GM19455 (cell line): ENCODE measurements at regions not wholly inside any gene's neighbourhood (a gene's known extent, or its start where the extent isn't known, plus 50 kb on each side); places are given as distances from the start of the nearest gene placed in this dataset.

Experiments used
- ATAC-seq: cut with Tn5 transposase; IDR thresholded peaks from one replicate; pipeline ENCODE4 v1.9.1; 2021; ENCODE audit not compliant: unreplicated experiment

- no peak for ATAC-seq
Measured at GRCh38 chr3:17995769-17996168, 253.3 kb upstream of the TBC1D5 start.

GRCh38 chr3:17994167-17994566 is 251.7 kb upstream of the TBC1D5 start:
- no peak for ATAC-seq

DNA sequence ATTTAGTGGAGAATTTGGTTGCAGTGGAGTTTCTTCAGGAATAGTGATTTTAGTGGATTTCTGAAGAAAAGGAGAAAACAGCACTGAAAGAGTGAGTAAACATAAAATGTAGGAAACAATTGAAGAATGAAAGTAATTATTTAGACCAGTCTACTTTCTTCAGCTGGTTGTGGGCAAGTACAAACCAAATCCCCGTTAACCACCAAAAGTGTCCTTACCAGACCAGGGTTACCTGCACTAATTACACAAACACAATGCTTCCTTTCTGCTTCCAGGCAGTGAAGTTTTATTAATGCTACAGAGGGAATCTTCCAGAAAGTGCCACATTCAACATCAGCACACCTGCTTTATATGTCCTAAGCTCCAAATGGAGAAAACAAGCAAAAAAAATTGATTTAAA is 248.0 kb upstream of the TBC1D5 start:
- ATAC-seq: no peak

- no peak for ATAC-seq
Measured at GRCh38 chr3:17986348-17986816, 244.0 kb upstream of the TBC1D5 start.

DNA sequence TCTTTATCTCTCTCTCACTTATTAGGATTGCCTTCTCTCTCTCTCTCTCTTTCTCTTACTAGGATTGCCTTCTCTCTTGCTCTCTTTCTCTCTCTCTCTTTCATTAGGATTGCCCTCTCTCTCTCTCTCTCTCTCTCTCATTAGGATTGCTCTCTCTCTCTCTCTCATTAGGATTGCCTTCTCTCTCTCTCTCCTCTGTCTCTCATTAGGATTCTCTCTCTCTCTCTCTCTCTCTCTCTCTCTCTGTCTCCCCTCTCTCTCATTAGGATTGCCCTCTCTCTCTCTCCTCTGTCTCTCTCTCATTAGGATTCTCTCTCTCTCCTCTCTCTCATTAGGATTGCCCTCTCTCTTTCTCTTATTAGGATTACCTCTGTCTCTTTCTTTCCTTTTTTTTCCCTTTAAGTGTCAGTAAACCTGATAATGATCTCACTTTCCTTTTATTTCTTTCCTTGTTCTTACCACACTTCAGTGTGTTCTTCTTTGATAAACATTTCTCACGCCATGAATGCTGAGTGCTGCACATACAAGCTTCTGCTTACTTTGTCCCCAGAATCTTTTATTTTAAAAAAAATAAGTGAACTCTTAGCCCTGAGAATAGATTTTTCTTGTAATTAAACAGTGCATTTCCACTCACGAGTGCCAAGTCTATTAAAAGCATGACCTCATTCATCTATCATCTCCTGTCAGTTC is 243.4 kb upstream of the TBC1D5 start:
- ATAC-seq: no peak

DNA sequence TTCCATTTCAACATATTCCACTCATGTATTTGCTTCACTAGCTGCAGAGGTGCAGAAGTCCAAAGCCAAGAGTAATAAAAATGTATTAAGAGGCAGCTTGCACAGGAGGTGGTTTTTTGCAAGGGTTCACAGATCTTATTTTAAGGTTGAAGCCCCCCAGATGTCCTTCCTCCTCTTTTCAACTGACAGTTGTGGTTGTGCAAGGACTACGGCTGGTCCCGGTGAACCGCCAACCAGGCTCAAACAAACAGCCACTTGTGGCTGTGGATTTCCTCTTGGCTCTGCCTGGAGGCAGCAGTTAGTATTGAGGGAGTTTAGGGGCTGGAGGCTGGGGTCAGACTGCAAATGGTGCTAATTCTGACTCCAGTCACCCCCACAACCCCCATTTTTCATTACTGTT is 240.7 kb upstream of the TBC1D5 start:
- no peak for ATAC-seq

- no peak for ATAC-seq
Measured at GRCh38 chr3:17982211-17982880, 239.9 kb upstream of the TBC1D5 start.

GRCh38 chr3:17980863-17981262 is 238.4 kb upstream of the TBC1D5 start:
- ATAC-seq: no peak

DNA sequence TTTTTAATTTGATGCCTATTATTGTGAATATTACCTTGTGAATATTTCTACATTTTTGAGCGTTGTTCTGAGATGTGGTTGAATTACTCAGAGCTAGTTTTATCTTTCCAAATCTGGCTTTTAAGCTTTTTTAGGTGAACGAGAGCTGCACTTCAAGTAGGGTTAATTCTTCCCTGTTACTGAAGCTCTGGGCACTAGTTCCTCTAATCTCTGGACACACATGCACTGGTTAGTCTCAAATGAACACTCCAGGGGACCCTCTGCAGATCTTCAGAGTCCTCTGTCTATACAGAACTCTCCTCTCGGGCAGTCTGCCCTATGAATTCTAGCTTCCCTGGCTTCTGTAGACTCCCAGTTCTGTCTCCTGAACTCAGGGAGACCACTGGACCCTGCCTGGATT is 237.5 kb upstream of the TBC1D5 start:
- no peak for ATAC-seq

- no peak for ATAC-seq
Measured at GRCh38 chr3:17979252-17979651, 236.8 kb upstream of the TBC1D5 start.

DNA sequence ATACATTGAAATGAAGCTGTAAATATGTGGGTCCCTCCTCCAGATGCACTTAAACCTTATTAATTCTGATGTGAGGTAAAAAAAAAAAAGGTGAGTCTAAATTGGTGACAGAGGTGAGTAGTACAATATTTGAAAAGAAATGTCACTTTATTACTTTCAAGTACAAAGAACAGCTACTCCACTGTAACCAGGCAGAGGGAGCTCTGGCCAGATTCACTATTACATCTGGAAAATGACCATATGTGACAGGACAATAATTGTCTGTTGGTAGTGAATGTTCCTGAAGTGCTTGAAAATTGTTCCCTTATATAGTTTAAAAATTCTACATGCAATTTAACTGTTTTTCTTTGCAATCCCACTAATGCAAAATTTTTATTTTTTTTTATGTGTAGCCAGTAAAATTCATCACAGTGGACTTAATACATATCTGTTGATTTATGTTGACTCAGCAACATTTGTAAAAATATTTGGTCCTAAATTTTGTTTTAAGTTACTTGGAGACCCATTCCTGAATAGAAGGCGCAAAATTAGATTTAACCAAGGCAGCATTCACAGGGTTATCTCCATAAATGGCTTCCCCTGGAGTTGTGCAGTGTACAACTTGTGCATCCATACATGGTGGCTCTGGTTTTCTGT is 231.9 kb upstream of the TBC1D5 start:
- no peak for ATAC-seq

DNA sequence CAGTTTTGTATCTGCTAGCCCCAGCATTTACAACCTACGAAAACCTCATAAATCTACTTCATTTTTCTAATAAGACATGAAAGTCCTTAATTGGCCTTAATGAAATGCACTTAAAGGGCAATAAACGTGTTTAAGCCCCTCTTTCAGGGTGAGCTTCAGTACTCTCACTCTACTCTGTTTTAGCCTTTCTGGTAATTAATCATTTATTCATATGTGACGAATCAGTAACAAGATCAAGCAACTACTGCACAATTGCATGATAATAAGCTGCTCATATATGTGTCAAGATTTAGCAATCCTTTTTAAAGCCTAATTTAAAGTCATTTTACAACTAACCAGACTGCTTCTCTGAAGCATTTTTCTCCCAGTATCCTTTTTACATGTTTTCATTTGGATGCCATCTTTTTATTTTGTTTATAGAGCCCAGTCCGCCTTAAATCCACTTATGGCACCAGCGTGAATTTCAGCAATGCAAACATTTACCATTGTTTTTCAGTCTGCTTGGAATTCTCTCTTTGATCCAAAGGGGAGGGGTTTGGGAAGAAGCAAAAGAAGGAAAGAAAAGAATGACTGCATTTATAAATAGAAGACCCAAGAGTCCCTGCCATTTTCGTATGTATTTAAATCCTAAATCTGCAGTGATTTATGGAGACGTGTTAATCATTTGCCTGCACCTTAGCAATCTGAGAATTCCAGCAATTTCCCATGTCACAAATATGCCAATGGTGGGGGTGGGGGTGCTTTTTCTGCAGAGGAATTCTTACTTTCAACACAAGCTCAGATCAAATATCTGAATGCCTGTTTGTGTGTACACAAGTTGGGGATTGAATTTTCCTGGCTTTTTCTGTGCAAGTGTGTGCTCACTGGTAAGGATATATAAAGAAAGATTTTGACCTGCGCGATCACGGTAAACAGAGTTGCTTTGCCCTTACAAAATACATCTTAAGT is 230.8 kb upstream of the TBC1D5 start:
- no peak for ATAC-seq

GRCh38 chr3:17972476-17972875 is 230.0 kb upstream of the TBC1D5 start:
- ATAC-seq: no peak

GRCh38 chr3:17972030-17972429 is 229.6 kb upstream of the TBC1D5 start:
- ATAC-seq: no peak

DNA sequence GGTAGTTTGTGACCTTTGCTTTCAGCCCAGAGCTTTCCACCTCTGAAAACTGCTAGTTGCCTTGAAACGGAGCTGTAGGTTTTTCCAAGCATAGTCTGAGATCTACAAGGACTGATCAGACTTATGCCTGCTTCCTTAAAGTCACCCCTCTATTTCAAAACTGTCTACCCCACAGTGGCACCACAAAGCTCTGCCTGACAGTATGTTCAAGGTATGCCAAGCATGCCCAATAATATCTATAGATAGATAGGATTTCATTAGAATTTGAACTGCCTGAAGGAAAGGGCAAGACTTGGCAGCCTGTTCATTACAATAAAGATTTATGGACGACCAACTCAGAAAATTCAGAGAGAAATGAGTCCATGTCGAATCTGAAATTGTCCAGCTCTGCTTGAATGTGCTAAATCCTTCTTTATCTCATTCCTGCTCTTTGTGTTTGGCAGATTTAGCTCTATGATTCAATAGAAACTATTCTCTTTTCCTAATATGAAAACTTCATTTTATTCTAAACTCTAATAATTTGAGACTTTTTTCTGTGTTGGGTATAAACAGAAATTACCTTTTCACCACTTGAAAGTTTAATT is 227.6 kb upstream of the TBC1D5 start:
- ATAC-seq: no peak

DNA sequence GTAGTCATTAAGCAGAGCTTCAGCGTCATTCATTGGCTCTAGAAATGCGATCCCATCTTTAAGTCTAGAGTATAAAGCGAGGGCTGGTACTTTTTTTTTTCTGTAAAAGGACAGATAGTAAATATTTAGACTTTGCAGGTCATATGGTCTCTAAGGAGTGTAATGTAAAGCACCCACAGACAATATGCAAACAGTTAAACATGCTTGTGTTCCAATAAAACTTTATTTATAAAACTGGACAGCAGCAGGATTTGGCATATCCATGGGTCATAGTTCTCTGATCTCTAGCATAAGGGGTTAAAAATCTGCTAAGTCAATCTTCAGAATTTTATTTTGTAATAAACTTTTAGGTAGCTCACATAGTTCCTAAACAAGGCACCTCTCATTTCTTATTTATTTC is 226.8 kb upstream of the TBC1D5 start:
- ATAC-seq: no peak

DNA sequence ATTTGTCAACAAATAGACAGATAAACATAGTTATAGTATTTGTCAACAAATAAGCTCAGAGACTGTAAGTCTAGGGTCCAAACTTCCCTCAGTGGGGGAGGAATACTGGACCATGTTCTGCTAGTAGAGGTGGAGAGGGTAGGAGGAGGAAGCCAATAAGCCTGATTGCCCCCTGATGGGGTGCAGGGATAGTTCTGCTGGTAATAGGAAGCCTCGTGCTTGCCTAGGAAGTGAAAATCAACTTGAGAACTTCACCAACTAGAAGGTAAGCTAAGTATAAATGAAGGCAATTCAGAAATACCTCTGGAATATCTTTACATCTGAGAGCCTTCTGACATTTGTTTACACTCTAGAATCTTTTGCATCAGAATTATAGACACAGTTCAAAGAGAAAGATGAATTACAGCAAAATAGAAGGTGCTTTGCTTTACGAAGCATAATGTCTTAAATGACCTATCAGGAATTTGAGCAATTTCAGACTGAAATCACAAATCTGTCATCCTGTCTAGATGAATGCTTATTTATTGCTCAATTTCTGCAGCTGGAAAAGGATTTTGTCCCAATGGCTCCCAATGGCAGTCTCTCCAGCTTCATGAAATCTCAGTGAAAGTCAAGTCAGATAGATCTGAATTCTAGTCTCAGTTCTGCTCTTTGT is 225.6 kb upstream of the TBC1D5 start:
- ATAC-seq: no peak

DNA sequence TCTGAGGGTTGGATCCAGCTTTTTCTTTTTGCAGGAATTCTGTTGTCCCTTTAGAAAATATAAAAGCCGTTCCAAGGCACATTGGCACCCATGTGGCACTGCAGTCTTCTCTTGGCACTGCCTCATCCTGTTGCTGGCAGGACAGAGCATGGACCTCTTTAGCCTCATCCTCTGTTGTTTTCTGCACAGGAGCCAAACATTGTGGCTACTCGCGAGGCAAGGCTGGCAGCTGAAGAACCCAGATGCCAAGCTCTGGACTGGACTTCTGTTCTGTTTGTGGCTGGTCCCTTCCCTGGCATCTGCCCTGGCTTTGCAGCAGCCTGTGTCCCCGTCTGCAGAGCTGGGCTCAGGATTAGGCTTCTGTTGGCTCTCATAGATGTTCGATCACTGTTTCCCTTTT is 224.7 kb upstream of the TBC1D5 start:
- ATAC-seq: no peak

GRCh38 chr3:17965331-17965730 is 222.9 kb upstream of the TBC1D5 start:
- no peak for ATAC-seq

GRCh38 chr3:17964108-17964507 is 221.7 kb upstream of the TBC1D5 start:
- no peak for ATAC-seq
